ENCODE measurements at regions not wholly inside any gene's neighbourhood (a gene's known extent, or its start where the extent isn't known, plus 50 kb on each side); places are given as distances from the start of the nearest gene placed in this dataset.
"Not testable (repeated sequence)": the region's sequence is repeated elsewhere in the genome, so short reads cannot be mapped to it uniquely, and the experiment has no call there.

GRCh38 chr6:82511546-82511945, 147.9 kb downstream of the TPBG start:
- DNase-seq (ENCODE audit: low spot score) = no peak

- DNase-seq (ENCODE audit: low spot score) = not testable (repeated sequence)
Measured at GRCh38 chr6:82517896-82518295, 154.3 kb downstream of the TPBG start.

- no peak for DNase-seq (ENCODE audit: low spot score)
Measured at GRCh38 chr6:82521369-82521768, 157.8 kb downstream of the TPBG start.

GRCh38 chr6:82521861-82522260, 158.2 kb downstream of the TPBG start:
- no peak for DNase-seq (ENCODE audit: low spot score)

- DNase-seq (ENCODE audit: low spot score) = no peak
Measured at GRCh38 chr6:82524031-82524430, 160.4 kb downstream of the TPBG start.

- no peak for DNase-seq (ENCODE audit: low spot score)
Measured at GRCh38 chr6:82525775-82526495, 162.3 kb downstream of the TPBG start.

- DNase-seq (ENCODE audit: low spot score) = not testable (repeated sequence)
Measured at GRCh38 chr6:82529960-82530460, 166.4 kb downstream of the TPBG start.

GRCh38 chr6:82534876-82535275, 171.3 kb downstream of the TPBG start:
- DNase-seq (ENCODE audit: low spot score) = no peak

- not testable (repeated sequence) for DNase-seq (ENCODE audit: low spot score)
Measured at GRCh38 chr6:82549480-82549879, 185.9 kb downstream of the TPBG start.

- DNase-seq (ENCODE audit: low spot score) = not testable (repeated sequence)
Measured at GRCh38 chr6:82551311-82551710, 187.7 kb downstream of the TPBG start.

- no peak for DNase-seq (ENCODE audit: low spot score)
Measured at GRCh38 chr6:82551831-82552230, 188.2 kb downstream of the TPBG start.

GRCh38 chr6:82553863-82554531, 190.4 kb downstream of the TPBG start:
- no peak for DNase-seq (ENCODE audit: low spot score)

- no peak for DNase-seq (ENCODE audit: low spot score)
Measured at GRCh38 chr6:82554666-82555065, 191.0 kb downstream of the TPBG start.

- DNase-seq (ENCODE audit: low spot score) = no peak
Measured at GRCh38 chr6:82555801-82556200, 192.2 kb downstream of the TPBG start.

GRCh38 chr6:82558531-82558930, 194.9 kb downstream of the TPBG start:
- DNase-seq (ENCODE audit: low spot score) = not testable (repeated sequence)

- no peak for DNase-seq (ENCODE audit: low spot score)
Measured at GRCh38 chr6:82567621-82568020, 204.0 kb downstream of the TPBG start.

GRCh38 chr6:82568290-82568993, 204.8 kb downstream of the TPBG start:
- no peak for DNase-seq (ENCODE audit: low spot score)

GRCh38 chr6:82569022-82569421, 205.4 kb downstream of the TPBG start:
- DNase-seq (ENCODE audit: low spot score) = no peak

- DNase-seq (ENCODE audit: low spot score) = no peak
Measured at GRCh38 chr6:82570083-82570482, 206.5 kb downstream of the TPBG start.

- DNase-seq (ENCODE audit: low spot score) = no peak
Measured at GRCh38 chr6:82571455-82571854, 207.8 kb downstream of the TPBG start.

GRCh38 chr6:82573254-82573972, 209.8 kb downstream of the TPBG start:
- DNase-seq (ENCODE audit: low spot score) = no peak

GRCh38 chr6:82576284-82576683, 212.7 kb downstream of the TPBG start:
- DNase-seq (ENCODE audit: low spot score) = no peak

All from H4 (cell line).